Activated T-helper 1 cell treated with anti-CD3 and anti-CD28 coated beads, Interleukin-12 subunit alpha, Interleukin-12 subunit beta, Interleukin-2, Interleukin-4 antibody, amounts not matched to agents 30 ng/mL and 10 ng/mL and 1 ng/mL, durations not matched to agents 14 hours and 24 hours and 36 hours (primary cell): ENCODE measurements at regions not wholly inside any gene's neighbourhood (a gene's known extent, or its start where the extent isn't known, plus 50 kb on each side); places are given as distances from the start of the nearest gene placed in this dataset.
"Not testable (repeated sequence)": the region's sequence is repeated elsewhere in the genome, so short reads cannot be mapped to it uniquely, and the experiment has no call there.

ENCODE experiments used
- DNase-seq: peaks from one replicate; pipeline ENCODE4 v3.0.0; 2021; ENCODE audit warnings: low spot score
- H3K27ac Mint-ChIP-seq: one replicate; pipeline ENCODE4 v1.8.0; 2021; ENCODE audit warnings: mild to moderate bottlenecking, mixed read lengths
- H3K27me3 Mint-ChIP-seq: one replicate; pipeline ENCODE4 v1.8.0; 2022; ENCODE audit warnings: mild to moderate bottlenecking, moderate library complexity, mixed read lengths; ENCODE audit not compliant: insufficient read depth
- H3K36me3 Mint-ChIP-seq: one replicate; pipeline ENCODE4 v1.8.0; 2021; ENCODE audit warnings: low read depth, mixed read lengths
- H3K4me1 Mint-ChIP-seq: one replicate; pipeline ENCODE4 v1.8.0; 2021; ENCODE audit warnings: low read depth, mixed read lengths
- H3K4me3 Mint-ChIP-seq: one replicate; pipeline ENCODE4 v1.8.0; 2021; ENCODE audit warnings: mild to moderate bottlenecking, moderate library complexity, mixed read lengths
- H3K9me3 Mint-ChIP-seq: one replicate; pipeline ENCODE4 v1.8.0; 2021; ENCODE audit warnings: mixed read lengths
- intact Hi-C: fragments of 100-400 bp; cut with micrococcal nuclease; formaldehyde crosslinking; loops from one replicate; pipeline ENCODE4 v1.15.1; 2024

DNA sequence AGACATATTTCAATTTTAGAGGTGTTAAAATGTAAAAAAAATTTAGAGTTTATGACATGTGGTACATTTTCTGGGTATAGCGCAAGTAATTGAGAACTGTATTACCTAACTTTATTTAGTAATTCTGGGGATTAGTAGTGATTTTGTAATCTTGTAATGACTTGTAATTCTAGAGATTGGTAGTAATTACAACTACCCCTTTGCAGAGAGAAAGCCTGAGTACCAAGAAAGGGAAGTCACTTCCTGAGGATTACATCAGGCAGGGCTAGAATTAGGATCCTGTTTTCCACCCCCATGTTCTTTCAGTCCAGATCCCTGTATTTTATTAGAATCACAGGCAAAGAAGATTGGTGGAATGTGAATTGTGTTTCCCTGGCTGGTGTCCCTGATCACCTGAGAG, 274.9 kb downstream of the KCNRG start:
- Mint-ChIP-seq H3K9me3 (peaks cover 5% of the 10 kb centered on the region), H3K27me3 (peaks cover 11% of the 10 kb centered on the region), H3K36me3 (peaks cover 1% of the 10 kb centered on the region), H3K27ac (no peak overlapping the region), H3K4me1 (peaks cover 21% of the 10 kb centered on the region), H3K4me3 (no peak overlapping the region)
- intact Hi-C loops: no loop called here
- DNase-seq: no peak

DNA sequence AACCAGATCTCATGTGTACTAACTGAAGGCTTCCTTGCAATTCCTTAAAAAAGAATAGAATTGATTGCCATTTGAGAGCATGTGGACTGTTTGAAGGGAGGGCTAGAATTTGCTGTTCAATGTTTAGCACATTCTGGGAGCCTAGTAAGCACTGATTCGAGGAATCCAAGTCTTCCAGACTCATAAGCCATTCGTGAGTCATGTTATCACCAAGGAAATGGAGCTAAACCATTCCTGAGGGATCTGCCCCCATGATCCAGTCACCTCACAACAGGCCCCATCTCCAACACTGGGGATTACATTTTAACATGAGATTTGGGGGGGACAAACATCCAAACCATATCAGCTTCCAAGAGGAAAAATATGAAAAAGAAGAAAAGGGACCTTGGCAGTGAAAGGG, 276.4 kb downstream of the KCNRG start:
- Mint-ChIP-seq H3K27me3 (peaks cover 25% of the 10 kb centered on the region), H3K4me1 (peaks cover 14% of the 10 kb centered on the region), H3K9me3 (peaks cover 6% of the 10 kb centered on the region), H3K27ac (no peak overlapping the region), H3K36me3 (no peaks in the 10 kb centered on the region), H3K4me3 (no peak overlapping the region)
- intact Hi-C loops: no loop called here
- no peak for DNase-seq

GRCh38 chr13:50292081-50292480, 276.8 kb downstream of the KCNRG start:
- no peak for DNase-seq
- Mint-ChIP-seq H3K27me3 (peaks cover 30% of the 10 kb centered on the region), H3K36me3 (peaks cover under 1% of the 10 kb centered on the region), H3K4me3 (no peak overlapping the region), H3K27ac (no peak overlapping the region), H3K4me1 (peaks cover 14% of the 10 kb centered on the region), H3K9me3 (peaks cover 6% of the 10 kb centered on the region)
- intact Hi-C loops: no loop called here

DNA sequence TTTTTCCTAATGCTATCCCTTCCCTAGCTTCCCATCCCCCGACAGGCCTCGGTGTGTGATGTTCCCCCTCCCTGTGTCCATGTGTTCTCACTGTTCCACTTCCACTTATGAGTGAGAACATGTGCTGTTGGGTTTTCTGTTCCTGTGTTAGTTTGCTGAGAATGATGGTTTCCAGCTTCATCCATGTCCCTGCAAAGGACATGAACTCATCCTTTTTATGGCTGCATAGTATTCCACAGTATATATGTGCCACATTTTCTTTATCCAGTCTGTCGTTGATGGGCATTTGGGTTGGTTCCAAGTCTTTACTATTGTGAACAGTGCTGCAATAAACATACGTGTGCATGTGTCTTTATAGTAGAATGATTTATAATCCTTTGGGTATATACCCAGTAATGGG, 279.2 kb downstream of the KCNRG start:
- H3K4me1 Mint-ChIP-seq: peaks cover 14% of the 10 kb centered on the region
- H3K4me3 Mint-ChIP-seq, DNase-seq, H3K27ac Mint-ChIP-seq, H3K36me3 Mint-ChIP-seq, intact Hi-C loops: not testable (repeated sequence)
- peaks cover 16% of the 10 kb centered on the region for H3K9me3 Mint-ChIP-seq
- peaks cover 41% of the 10 kb centered on the region for H3K27me3 Mint-ChIP-seq

- peaks cover 5% of the 10 kb centered on the region for H3K36me3 Mint-ChIP-seq
- H3K4me1 Mint-ChIP-seq: no peaks in the 10 kb centered on the region
- peaks cover 60% of the 10 kb centered on the region for H3K27me3 Mint-ChIP-seq
- no peak overlapping the region for H3K4me3 Mint-ChIP-seq
- intact Hi-C loops: no loop called here
- no peak overlapping the region for H3K27ac Mint-ChIP-seq
- peaks cover 15% of the 10 kb centered on the region for H3K9me3 Mint-ChIP-seq
- DNase-seq: no peak
These were observed 284.5 kb downstream of the KCNRG start for GRCh38 chr13:50299546-50300249.

GRCh38 chr13:50303963-50304721, 288.9 kb downstream of the KCNRG start:
- no peaks in the 10 kb centered on the region for H3K4me1 Mint-ChIP-seq
- no peak for DNase-seq
- H3K36me3 Mint-ChIP-seq: peaks cover 2% of the 10 kb centered on the region
- intact Hi-C loops: no loop called here
- H3K9me3 Mint-ChIP-seq: peaks cover 7% of the 10 kb centered on the region
- no peak overlapping the region for H3K4me3 Mint-ChIP-seq
- peaks cover 43% of the 10 kb centered on the region for H3K27me3 Mint-ChIP-seq
- no peak overlapping the region for H3K27ac Mint-ChIP-seq

DNA sequence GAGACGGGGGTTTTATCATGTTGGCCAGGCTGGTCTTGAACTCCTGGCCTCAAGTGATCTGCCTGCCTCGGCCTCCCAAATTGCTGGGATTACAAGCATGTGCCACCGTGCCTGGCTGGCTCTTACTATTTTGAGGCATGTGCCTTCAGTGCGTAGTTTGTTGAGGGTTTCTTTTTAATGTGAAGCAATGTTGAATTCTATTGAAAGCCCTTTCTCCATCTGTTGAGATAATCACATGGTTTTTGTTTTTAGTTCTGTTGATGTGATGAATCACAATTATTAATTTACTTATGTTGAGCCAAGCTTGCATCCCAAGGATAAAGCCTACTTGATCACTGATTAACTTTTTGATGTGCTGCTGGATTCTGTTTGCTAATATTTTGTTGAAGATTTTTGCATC, 290.9 kb downstream of the KCNRG start:
- DNase-seq: no peak
- Mint-ChIP-seq H3K27ac (no peak overlapping the region), H3K4me1 (peaks cover 6% of the 10 kb centered on the region), H3K4me3 (no peak overlapping the region), H3K27me3 (peaks cover 28% of the 10 kb centered on the region), H3K9me3 (peaks cover 7% of the 10 kb centered on the region), H3K36me3 (peaks cover 2% of the 10 kb centered on the region)
- intact Hi-C loops: no loop called here

DNA sequence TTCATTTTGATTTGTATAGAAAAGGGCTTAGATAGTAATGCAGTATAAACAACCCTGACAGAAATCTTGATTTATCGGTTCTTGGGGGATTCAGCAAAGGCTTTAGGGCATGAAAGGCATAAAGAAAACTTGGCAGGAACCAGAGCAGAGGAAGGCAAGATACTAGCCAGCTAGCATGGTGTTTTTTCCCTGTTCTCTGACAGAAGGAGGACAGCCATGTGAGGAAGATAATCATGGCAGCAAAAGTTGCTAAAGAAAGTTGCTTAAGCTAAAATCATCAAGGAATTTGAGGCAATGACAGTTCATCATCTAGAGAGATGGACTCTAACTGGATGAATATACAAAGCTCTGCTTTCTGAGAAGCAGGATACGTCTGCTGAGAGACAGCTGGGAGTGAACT, 294.1 kb downstream of the KCNRG start:
- peaks cover 2% of the 10 kb centered on the region for H3K36me3 Mint-ChIP-seq
- DNase-seq: no peak
- H3K4me1 Mint-ChIP-seq: peaks cover 6% of the 10 kb centered on the region
- intact Hi-C loops: no loop called here
- H3K27me3 Mint-ChIP-seq: peaks cover 20% of the 10 kb centered on the region
- H3K9me3 Mint-ChIP-seq: peaks cover 7% of the 10 kb centered on the region
- no peak overlapping the region for H3K4me3 Mint-ChIP-seq
- no peak overlapping the region for H3K27ac Mint-ChIP-seq

GRCh38 chr13:50309882-50310594, 294.8 kb downstream of the KCNRG start:
- intact Hi-C loops: no loop called here
- H3K4me1 Mint-ChIP-seq: peaks cover 6% of the 10 kb centered on the region
- H3K4me3 Mint-ChIP-seq: no peak overlapping the region
- H3K9me3 Mint-ChIP-seq: peaks cover 7% of the 10 kb centered on the region
- no peak overlapping the region for H3K27ac Mint-ChIP-seq
- H3K36me3 Mint-ChIP-seq: peaks cover 2% of the 10 kb centered on the region
- no peak for DNase-seq
- H3K27me3 Mint-ChIP-seq: peaks cover 18% of the 10 kb centered on the region

DNA sequence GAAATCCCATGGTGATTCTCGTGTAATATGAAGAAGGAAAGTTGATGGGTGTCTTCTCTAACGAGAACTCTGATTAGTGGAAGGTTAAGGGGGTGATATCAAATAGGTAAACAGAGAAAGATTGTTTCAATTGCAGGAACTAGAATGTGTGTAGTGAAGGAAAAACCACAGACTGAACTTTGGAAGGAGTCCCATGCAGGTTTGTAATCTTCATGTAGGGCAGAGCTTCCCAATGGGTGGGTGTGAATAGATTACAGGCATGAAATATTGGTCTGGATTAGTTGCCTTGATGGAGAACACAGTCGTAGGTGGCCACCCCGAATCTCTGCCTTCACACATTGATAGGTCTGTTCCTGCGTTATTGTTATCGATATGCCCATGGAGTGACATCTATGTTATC, 295.5 kb downstream of the KCNRG start:
- H3K27me3 Mint-ChIP-seq: peaks cover 19% of the 10 kb centered on the region
- H3K9me3 Mint-ChIP-seq: peaks cover 7% of the 10 kb centered on the region
- H3K4me1 Mint-ChIP-seq: peaks cover 6% of the 10 kb centered on the region
- no peak overlapping the region for H3K4me3 Mint-ChIP-seq
- peaks cover 2% of the 10 kb centered on the region for H3K36me3 Mint-ChIP-seq
- no peak overlapping the region for H3K27ac Mint-ChIP-seq
- DNase-seq: no peak
- intact Hi-C loops: no loop called here

DNA sequence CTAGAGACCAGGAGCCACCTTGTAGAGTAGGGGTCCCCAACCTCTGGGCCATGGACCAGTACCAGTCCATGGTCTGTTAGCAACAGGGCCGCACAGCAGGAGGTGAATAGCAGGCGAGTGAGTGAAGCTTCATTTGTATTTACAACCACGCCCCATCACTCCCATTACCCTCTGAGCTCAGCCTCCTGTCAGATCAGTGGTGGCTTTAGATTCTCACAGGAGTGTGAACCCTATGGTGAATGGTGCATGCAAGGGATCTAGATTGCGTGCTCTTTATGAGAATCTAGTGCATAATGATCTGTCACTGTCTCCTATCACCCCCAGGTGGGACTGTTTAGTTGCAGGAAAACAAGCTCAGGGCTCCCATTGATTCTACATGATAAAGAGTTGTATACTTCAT, 303.6 kb downstream of the KCNRG start:
- H3K9me3 Mint-ChIP-seq: no peaks in the 10 kb centered on the region
- peaks cover 2% of the 10 kb centered on the region for H3K36me3 Mint-ChIP-seq
- H3K27ac Mint-ChIP-seq: no peak overlapping the region
- H3K4me1 Mint-ChIP-seq: peaks cover 17% of the 10 kb centered on the region
- intact Hi-C loops: no loop called here
- no peak overlapping the region for H3K4me3 Mint-ChIP-seq
- peaks cover 8% of the 10 kb centered on the region for H3K27me3 Mint-ChIP-seq
- DNase-seq: no peak

GRCh38 chr13:50319635-50320255, 304.5 kb downstream of the KCNRG start:
- Mint-ChIP-seq H3K27ac (no peak overlapping the region), H3K9me3 (peaks cover 5% of the 10 kb centered on the region), H3K27me3 (peaks cover 9% of the 10 kb centered on the region), H3K4me1 (peaks cover 22% of the 10 kb centered on the region), H3K4me3 (no peak overlapping the region), H3K36me3 (peaks cover 2% of the 10 kb centered on the region)
- no peak for DNase-seq
- intact Hi-C loops: loop anchor here (5.0 kb wide), 2 partner anchors 48 to 82 kb away; no protein-coding TSS in a partner anchor
